ENCODE measurements at regions not wholly inside any gene's neighbourhood (a gene's known extent, or its start where the extent isn't known, plus 50 kb on each side); places are given as distances from the start of the nearest gene placed in this dataset.

DNA sequence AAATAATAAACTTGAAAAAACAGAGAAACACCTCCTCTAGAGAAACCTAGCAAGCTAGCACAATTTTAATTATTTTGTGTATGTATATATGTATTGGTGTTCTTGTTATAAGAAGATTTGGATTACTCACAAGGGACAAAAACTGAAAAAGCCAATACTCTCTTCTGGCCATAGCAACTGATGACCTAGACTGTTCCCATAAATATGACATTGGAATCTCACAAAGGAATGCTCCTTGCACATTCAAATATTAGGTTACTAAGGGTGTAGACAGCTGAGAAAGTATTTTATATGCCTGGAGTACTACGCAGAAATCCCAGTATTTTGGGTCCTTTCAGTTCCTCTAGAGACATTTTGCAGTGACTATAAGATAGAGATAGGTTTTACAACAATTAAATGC is 279.4 kb downstream of the FZD1 start:
- TF ChIP-seq, protein P1, sequence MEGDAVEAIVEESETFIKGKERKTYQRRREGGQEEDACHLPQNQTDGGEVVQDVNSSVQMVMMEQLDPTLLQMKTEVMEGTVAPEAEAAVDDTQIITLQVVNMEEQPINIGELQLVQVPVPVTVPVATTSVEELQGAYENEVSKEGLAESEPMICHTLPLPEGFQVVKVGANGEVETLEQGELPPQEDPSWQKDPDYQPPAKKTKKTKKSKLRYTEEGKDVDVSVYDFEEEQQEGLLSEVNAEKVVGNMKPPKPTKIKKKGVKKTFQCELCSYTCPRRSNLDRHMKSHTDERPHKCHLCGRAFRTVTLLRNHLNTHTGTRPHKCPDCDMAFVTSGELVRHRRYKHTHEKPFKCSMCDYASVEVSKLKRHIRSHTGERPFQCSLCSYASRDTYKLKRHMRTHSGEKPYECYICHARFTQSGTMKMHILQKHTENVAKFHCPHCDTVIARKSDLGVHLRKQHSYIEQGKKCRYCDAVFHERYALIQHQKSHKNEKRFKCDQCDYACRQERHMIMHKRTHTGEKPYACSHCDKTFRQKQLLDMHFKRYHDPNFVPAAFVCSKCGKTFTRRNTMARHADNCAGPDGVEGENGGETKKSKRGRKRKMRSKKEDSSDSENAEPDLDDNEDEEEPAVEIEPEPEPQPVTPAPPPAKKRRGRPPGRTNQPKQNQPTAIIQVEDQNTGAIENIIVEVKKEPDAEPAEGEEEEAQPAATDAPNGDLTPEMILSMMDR (IDR thresholded peaks at IDR 0.05 in 4 of 5, conservative IDR thresholded peaks at IDR 0.05 in 1 of 5): no peak
- TF ChIP-seq POLR2A (IDR thresholded peaks at IDR 0.05): no peak
